Lung (tissue), 11 donors: ENCODE measurements at regions not wholly inside any gene's neighbourhood (a gene's known extent, or its start where the extent isn't known, plus 50 kb on each side); places are given as distances from the start of the nearest gene placed in this dataset.
A peak's percentile ranks its signal among the peaks of the same experiment; 100 is the strongest.

Source experiments
- ATAC-seq: fragments of 200-7000 bp; cut with Tn5 transposase; one replicate; pipeline ENCODE4 v1.9.1; 2020; ENCODE audit warnings: moderate number of reproducible peaks; ENCODE audit not compliant: insufficient read depth, low FRiP score
- DNase-seq, 3 donors: peaks; one replicate each; pipeline ENCODE4 v3.0.0-alpha.2; 2013 to 2017
- H3K27ac ChIP-seq, 2 donors: one replicate each; pipeline ENCODE4 v1.5.1; 2013; ENCODE audit warnings: mild to moderate bottlenecking in 2 of 2, moderate library complexity in 2 of 2, control low read depth in 1 of 2, inconsistent platforms in 1 of 2, low read depth in 1 of 2, low read length in 1 of 2
- H3K27me3 ChIP-seq, 3 donors: one replicate each; pipeline ENCODE4 v1.5.1; 2013; ENCODE audit warnings: low read length in 2 of 3; ENCODE audit not compliant: control insufficient read depth in 3 of 3, insufficient read depth in 3 of 3
- H3K36me3 ChIP-seq, 4 donors: one replicate each; pipeline ENCODE4 v1.5.1; 2013; ENCODE audit warnings: low read length in 4 of 4, mild to moderate bottlenecking in 1 of 4, moderate library complexity in 1 of 4; ENCODE audit not compliant: control insufficient read depth in 4 of 4, insufficient read depth in 4 of 4
- H3K4me1 ChIP-seq, 5 donors: one replicate each; pipeline ENCODE4 v1.5.1; 2013; ENCODE audit warnings: low read length in 5 of 5, mild to moderate bottlenecking in 2 of 5, moderate library complexity in 1 of 5; ENCODE audit not compliant: control insufficient read depth in 5 of 5, insufficient read depth in 5 of 5
- H3K4me3 ChIP-seq: one replicate; pipeline ENCODE4 v1.5.1; 2013; ENCODE audit warnings: mild to moderate bottlenecking, control low read depth, moderate library complexity
- H3K9ac ChIP-seq, 2 donors: one replicate each; pipeline ENCODE4 v1.5.1; 2013; ENCODE audit warnings: low read length in 2 of 2, control low read depth in 1 of 2; ENCODE audit not compliant: insufficient read depth in 1 of 2
- H3K9me3 ChIP-seq, 4 donors: one replicate each; pipeline ENCODE4 v1.5.1; 2013; ENCODE audit warnings: low read length in 3 of 4, mild to moderate bottlenecking in 1 of 4, moderate library complexity in 1 of 4; ENCODE audit not compliant: control insufficient read depth in 4 of 4, insufficient read depth in 3 of 4
- CTCF ChIP-seq: IDR thresholded peaks from 2 replicates; pipeline ENCODE4 v1.5.1; 2012; ENCODE audit warnings: mild to moderate bottlenecking; ENCODE audit errors: control extremely low read depth, extremely low read depth
- WGBS, 2 donors: extraction: QIAGEN DNeasy Blood & Tissue Kit; methylation state at CpG; one replicate each; pipeline ENCODE4 v1.1.7; 2013; 5-methylcytosine and 5-hydroxymethylcytosine counted together
- donor health status: control.
- donor health status: control.
- donor health status: Bipolar disorder and iron deficiency.
- donor health status: healthy.
- donor health status: DM: yes; HTN: yes; CAD: no.

- Histone ChIP-seq H3K4me1 (no peaks in the 10 kb centered on the region), H3K9me3 (no peaks in the 10 kb centered on the region), H3K9ac (no peak overlapping the region), H3K36me3 (no peaks in the 10 kb centered on the region), H3K4me3 (no peak overlapping the region), H3K27ac (no peak overlapping the region), H3K27me3 (no peaks in the 10 kb centered on the region)
- ATAC-seq, result no peak
- 78 to 83% methylated on average over 4 of the region's 4 CpGs for WGBS, 2 donors
- no peak for TF ChIP-seq CTCF
- no peak for DNase-seq
Measured at GRCh38 chr13:104764600-104764999, 1698.4 kb upstream of the SLC10A2 start.

GRCh38 chr13:104759069-104759468 is 1692.9 kb upstream of the SLC10A2 start:
- no peak overlapping the region for H3K4me3 ChIP-seq
- no peaks in the 10 kb centered on the region for H3K4me1 ChIP-seq
- TF ChIP-seq CTCF, result no peak
- ATAC-seq (no peak), DNase-seq (no peak)
- H3K27ac ChIP-seq, result no peak overlapping the region
- WGBS, 2 donors, result 93 to 96% methylated on average over 3 of the region's 3 CpGs
- no peaks in the 10 kb centered on the region for H3K27me3 ChIP-seq
- no peak overlapping the region for H3K9ac ChIP-seq
- H3K36me3 ChIP-seq, result no peaks in the 10 kb centered on the region
- no peaks in the 10 kb centered on the region for H3K9me3 ChIP-seq

GRCh38 chr13:104757712-104758111 is 1691.5 kb upstream of the SLC10A2 start:
- H3K36me3 ChIP-seq, result no peaks in the 10 kb centered on the region
- no peak for TF ChIP-seq CTCF
- WGBS, 2 donors, result 59 to 70% methylated on average over 3 of the region's 3 CpGs
- H3K9me3 ChIP-seq, result no peaks in the 10 kb centered on the region
- no peaks in the 10 kb centered on the region for H3K4me1 ChIP-seq
- H3K27me3 ChIP-seq, result no peaks in the 10 kb centered on the region
- no peak overlapping the region for H3K27ac ChIP-seq
- ATAC-seq (no peak), DNase-seq (peak in 2 of 3 donors; percentile 31 to 47)
- H3K4me3 ChIP-seq, result no peak overlapping the region
- H3K9ac ChIP-seq, result no peak overlapping the region

- DNase-seq (no peak), ATAC-seq (no peak)
- 95 to 98% methylated on average over 2 of the region's 2 CpGs for WGBS, 2 donors
- Histone ChIP-seq H3K9ac (no peak overlapping the region), H3K9me3 (no peaks in the 10 kb centered on the region), H3K27me3 (no peaks in the 10 kb centered on the region), H3K36me3 (no peaks in the 10 kb centered on the region), H3K27ac (no peak overlapping the region), H3K4me1 (no peaks in the 10 kb centered on the region), H3K4me3 (no peak overlapping the region)
- TF ChIP-seq CTCF, result no peak
Measured at GRCh38 chr13:104750377-104750776, 1684.2 kb upstream of the SLC10A2 start.
